Uterus (tissue), 2 donors: ENCODE measurements at regions not wholly inside any gene's neighbourhood (a gene's known extent, or its start where the extent isn't known, plus 50 kb on each side); places are given as distances from the start of the nearest gene placed in this dataset.

ENCODE experiments used
- POLR2A ChIP-seq, 2 donors: fragments of 450-650 bp; IDR thresholded peaks; one replicate each; pipeline ENCODE4 v1.6.1; 2016; ENCODE audit warnings: antibody characterized with exemption in 2 of 2, mild to moderate bottlenecking in 1 of 2, moderate library complexity in 1 of 2
- TF ChIP-seq, protein P1 (sequence below), 4 experiments: fragments of 200-600 bp in 2 of 4; fragments of 450-650 bp in 2 of 4; sonication (generic) in 2 of 4; IDR thresholded peaks; one replicate each; pipeline ENCODE4 v1.5.1; 2016 to 2019; ENCODE audit warnings: antibody characterized with exemption in 4 of 4, mild to moderate bottlenecking in 2 of 4, moderate library complexity in 1 of 4

DNA sequence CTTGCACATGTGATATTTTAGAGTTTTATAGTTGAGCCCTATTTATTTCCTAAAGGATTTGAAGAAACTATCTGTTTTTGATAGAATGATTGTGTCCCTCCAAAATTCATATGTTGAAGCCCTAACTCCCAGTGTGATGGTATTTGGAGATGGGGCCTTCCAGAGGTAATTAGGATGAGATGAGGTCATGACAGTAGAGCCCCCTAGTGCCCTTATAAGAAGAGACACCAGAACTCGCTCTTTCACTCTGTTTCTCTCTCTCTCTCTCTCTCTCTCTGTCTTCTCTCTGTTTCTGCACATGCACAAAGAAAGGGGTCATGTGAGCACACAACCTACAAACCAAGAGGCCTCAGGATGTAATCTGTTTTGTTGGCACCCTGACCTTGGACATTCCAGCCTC is 921.9 kb upstream of the DIAPH2 start:
- TF ChIP-seq, protein P1, sequence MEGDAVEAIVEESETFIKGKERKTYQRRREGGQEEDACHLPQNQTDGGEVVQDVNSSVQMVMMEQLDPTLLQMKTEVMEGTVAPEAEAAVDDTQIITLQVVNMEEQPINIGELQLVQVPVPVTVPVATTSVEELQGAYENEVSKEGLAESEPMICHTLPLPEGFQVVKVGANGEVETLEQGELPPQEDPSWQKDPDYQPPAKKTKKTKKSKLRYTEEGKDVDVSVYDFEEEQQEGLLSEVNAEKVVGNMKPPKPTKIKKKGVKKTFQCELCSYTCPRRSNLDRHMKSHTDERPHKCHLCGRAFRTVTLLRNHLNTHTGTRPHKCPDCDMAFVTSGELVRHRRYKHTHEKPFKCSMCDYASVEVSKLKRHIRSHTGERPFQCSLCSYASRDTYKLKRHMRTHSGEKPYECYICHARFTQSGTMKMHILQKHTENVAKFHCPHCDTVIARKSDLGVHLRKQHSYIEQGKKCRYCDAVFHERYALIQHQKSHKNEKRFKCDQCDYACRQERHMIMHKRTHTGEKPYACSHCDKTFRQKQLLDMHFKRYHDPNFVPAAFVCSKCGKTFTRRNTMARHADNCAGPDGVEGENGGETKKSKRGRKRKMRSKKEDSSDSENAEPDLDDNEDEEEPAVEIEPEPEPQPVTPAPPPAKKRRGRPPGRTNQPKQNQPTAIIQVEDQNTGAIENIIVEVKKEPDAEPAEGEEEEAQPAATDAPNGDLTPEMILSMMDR (IDR thresholded peaks at IDR 0.05) = no peak
- no peak for TF ChIP-seq POLR2A (IDR thresholded peaks at IDR 0.05)
